ENCODE measurements at regions not wholly inside any gene's neighbourhood (a gene's known extent, or its start where the extent isn't known, plus 50 kb on each side); places are given as distances from the start of the nearest gene placed in this dataset.

DNA sequence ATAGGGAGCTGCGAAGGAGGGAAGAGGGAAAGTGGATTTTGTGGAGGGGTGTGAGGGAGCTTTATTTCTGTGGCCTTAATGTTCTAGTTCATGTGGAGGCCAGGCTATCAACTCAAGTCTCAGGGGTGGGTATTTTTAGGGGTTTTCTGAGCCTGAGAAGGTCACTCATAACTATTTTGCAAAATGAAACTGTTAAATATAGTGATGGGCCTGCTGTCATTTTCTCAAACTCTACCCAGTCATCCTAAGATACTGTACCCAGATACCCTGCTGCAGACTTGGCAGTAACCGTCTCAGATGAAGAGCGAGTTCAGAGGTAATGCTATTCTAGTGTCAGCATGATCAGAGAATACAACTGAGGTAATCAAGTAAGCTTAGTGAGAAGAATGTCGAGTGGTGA is 545.0 kb upstream of the TBL1XR1 start:
- no peak for DNase-seq (ENCODE audit: low spot score)

DNA sequence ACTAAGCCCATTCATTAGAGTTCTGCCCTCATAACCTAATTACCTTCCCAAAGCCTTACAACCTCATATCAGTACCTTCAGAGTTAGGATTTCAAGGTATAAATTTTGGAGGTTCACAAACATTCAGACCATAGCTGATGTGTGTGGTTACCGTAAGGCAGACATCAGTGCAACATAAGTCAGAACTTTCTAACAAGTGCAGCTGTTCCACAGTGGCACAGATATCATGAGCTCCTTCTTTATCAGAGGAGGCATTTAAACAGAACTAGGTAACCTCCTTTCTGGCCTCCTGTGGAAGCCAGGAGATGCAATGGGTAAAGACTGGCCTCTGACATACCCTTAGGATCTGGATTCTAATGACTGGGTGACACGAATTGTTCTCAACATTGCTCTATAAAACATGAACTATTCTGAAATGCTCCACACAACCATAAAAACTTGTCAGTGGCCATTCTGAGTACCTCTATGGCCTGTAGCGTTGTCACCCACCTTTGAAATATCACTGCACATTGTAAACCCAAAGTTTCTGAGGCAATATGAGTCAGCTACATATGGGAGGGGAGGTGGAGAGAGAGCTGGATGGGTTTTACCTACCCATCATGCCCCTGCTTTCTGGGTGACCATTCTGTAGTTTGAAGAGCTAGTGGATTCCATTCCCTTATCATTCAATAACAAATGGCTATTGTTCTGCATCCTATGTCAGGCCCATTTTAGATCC is 546.0 kb upstream of the TBL1XR1 start:
- no peak for DNase-seq (ENCODE audit: low spot score)

DNA sequence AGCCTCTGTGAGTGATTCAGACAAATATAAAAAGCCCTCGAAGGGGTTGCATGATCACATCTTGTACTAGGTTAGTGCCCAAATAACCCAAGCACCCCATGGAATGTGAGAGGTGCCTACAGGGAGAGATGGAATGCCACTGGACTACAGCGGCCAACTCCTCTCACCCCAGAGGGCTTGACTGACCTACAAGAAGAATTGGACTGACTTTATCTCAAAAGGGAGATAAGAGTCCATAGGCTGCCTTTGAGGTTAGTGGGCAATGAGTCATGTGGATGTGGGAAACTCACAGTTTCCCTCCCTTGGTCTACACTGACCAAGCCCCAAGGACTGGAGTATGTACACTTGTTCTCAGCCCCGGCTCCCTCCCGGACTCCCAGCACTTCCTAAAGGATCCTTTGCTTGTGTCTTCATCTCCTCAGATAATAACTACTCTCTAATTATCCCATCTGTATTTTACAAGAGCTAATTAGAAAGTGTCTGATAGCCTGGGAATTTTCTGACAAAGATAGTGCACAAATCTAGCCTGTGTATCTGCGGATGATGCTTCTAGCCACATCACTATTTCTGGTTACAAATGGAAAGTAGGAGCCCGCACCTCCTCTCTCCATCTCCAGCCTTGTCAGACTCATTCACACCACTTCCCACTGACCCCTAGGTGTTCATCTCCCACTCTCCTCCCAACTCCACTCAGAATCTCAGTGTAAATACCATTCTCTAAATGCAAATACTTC is 547.8 kb upstream of the TBL1XR1 start:
- DNase-seq (ENCODE audit: low spot score): no peak

DNA sequence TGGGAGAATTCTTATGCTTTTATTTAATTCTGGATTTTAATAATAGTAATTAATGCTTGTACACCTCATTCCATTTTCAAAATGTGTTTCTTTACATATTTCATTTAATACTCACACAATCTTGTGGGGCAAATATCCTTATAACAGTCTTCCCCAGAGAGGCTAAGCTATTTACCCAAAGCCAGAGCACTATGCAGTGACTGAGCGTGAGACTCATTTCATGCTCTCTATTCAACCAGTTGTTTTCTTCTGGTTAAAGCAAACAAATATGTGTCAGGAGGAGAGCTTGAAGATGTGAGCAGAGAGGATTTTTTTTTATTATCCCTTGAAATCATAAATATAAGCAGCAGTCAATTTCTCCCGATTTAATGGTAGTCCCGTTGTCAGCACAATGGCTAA is 548.3 kb upstream of the TBL1XR1 start:
- no peak for DNase-seq (ENCODE audit: low spot score)

- DNase-seq (ENCODE audit: low spot score): no peak
These were observed 549.2 kb upstream of the TBL1XR1 start for GRCh38 chr3:177746337-177746933.

- no peak for DNase-seq (ENCODE audit: low spot score)
These were observed 552.6 kb upstream of the TBL1XR1 start for GRCh38 chr3:177749836-177750235.

DNA sequence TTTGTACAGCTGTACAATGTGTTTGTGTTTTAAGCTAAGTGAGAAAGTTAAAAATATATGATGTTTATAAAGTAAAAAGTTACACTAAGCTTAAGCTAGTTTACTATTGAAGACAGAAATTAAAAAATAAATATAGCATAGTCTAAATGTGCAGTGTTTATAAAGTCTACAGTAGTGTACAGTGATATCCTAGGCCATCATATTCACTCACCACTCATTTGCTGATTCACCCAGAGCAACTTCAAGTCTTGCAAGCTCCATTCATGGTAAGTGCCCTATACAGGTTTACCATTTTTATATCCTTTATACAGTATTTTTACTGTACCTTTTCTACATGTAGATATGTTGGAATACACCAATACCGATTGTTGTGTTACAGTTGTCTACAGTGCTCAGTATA is 553.2 kb upstream of the TBL1XR1 start:
- no peak for DNase-seq (ENCODE audit: low spot score)

DNA sequence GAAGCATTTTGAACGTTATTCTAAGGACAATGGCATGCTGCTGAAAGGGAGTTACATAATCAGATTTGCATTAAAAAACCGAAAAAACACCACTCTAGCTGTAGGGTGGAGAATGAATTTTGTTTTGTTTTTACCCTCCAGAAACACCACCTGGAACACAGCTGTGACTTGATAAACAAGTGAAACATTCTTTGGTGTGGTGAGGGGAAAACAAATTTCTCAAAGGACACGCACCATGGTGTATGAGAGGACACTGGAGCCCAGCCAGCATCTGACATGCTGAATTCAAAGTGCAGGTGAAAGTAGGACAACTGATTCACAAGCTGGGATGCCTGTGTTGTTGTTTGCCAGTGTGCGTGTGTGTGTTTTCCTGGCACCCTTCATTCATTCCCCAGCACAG is 554.5 kb upstream of the TBL1XR1 start:
- no peak for DNase-seq (ENCODE audit: low spot score)

- DNase-seq (ENCODE audit: low spot score): no peak
These were observed 555.5 kb upstream of the TBL1XR1 start for GRCh38 chr3:177752831-177753230.

DNA sequence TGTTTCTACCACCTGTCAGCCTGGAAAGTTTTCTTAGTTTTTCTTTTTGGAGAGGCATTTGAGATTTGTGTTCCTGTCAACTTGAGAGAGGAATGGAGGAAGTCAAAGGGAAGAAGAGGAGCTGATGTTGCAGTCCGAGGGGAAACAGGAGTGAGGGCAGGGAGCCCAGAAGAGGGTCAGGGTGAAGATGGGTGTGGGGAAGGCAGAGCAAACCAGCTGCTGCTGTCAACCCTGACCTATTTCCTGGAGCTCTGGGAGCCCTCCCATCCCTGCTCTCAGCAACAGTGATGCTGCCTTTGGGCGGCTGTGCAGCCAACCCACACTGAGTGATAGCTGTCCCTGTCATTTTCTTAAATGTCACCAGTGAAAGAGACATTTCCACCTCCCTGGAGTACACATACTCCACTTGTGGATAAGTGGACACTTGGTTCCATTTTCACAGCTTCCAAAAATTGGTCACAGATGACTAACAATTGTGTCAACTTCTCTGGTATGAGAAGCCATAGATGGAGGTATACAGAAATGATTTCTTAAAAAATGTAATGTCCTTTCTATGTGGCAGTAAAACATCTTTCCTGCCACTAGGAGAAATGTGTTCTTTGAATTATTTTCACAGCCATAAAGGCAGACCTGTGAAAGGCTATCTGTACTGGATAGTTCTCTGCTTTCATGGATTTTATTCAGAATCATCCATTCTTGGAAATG is 556.3 kb upstream of the TBL1XR1 start:
- DNase-seq (ENCODE audit: low spot score): peak; percentile 56

DNA sequence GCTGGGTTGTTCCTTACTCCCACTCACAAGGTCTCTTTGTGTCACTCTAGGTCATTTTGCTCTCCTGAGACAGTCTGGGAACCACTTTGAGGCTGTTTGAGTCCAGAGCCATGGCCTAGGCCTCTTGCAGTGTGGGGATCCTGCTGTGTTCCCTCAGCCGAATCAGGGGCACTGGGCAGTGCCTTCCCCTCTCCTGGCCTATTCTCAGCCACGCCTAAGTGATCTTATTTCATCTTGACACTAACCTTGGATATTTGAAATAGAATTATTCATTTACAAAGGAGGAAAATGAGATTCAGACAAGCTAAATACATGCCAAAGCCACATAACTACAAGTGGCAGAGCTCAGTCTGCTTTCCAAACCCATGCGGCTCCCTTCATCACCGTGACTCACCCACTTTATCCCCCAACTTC is 557.2 kb upstream of the TBL1XR1 start:
- DNase-seq (ENCODE audit: low spot score): no peak

DNA sequence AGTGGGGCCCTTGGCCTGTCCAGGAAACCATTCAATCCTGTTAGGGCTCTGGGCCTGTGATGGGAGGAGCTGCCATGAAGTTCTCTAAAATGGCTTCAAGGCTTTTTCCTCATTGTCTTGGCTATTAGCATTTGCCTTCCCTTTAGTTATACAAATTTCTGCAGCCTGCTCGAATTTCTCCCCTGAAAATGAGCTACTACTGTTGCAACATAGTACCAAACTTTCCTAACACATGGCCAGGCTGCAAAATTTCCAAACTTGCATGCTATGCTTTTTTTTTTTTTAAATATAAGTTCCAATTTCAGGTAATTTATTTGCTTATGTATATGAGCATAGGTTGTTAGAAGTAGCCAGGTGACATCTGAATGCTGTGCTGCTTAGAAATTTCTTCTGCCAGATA is 560.8 kb upstream of the TBL1XR1 start:
- no peak for DNase-seq (ENCODE audit: low spot score)

DNA sequence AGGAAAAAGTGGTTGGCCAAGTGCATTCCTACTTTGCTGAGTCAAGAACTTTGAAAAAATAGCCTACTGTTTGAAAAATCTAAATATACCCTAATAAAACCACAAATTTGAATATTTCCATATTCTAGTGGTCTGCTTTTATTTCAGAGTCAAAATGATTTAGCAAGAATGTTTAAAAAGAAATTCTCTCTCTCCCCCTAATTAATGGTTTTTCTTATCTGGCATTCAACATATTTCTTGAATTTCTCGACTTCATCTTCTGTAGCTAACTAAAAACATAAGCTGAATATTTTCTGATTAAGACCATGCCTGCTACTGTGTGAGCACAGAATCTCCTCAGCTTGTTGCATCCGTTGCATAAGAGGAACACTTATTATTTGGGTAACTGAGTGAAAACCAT is 563.5 kb upstream of the TBL1XR1 start:
- no peak for DNase-seq (ENCODE audit: low spot score)

GRCh38 chr3:177764377-177764912 is 567.2 kb upstream of the TBL1XR1 start:
- no peak for DNase-seq (ENCODE audit: low spot score)

DNA sequence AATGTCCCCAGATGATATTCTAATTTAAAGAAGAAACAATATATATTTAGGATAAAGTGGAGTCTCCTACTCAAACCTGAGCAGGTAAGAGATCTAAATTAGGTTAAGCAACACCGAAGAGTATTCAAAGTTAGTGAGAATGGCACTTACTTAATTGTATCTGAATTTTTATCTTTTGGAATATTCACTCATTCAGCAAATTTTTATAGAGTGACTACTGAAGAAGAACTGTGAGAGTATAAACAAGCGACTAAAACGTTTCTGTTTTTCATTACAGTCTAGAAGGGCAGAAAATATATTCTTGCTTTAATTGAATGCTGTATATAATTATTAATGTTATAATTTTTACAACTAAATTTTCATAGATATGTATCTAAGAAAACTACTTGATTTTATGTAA is 567.7 kb upstream of the TBL1XR1 start:
- DNase-seq (ENCODE audit: low spot score): no peak

GRCh38 chr3:177770383-177771230 is 573.3 kb upstream of the TBL1XR1 start:
- DNase-seq (ENCODE audit: low spot score): no peak

- no peak for DNase-seq (ENCODE audit: low spot score)
These were observed 574.5 kb upstream of the TBL1XR1 start for GRCh38 chr3:177771780-177772179.

- DNase-seq (ENCODE audit: low spot score): no peak
These were observed 575.8 kb upstream of the TBL1XR1 start for GRCh38 chr3:177772908-177773557.

DNA sequence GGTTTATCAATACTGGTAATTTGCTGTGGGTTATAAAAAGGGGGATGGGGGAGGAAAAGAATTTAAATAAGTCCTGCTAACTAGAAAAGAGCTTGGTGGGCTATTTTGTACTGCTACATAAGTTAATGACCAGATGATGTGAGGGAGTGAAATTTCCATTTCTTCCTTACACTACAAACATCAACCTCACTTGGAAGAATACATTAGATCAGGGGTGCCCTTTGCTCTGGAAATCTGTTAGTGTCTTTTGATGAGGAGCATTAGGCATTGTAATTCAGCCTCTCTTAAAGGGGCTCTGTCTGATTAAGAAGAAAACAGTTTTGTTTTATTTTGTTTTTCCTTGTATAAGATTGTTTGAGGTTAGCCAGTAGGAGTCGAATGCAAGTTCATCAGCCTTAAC is 576.4 kb upstream of the TBL1XR1 start:
- DNase-seq (ENCODE audit: low spot score): no peak

GRCh38 chr3:177776661-177777101 is 579.4 kb upstream of the TBL1XR1 start:
- DNase-seq (ENCODE audit: low spot score): no peak

- no peak for DNase-seq (ENCODE audit: low spot score)
These were observed 580.4 kb upstream of the TBL1XR1 start for GRCh38 chr3:177777699-177778098.
